RWPE1 (cell line): ENCODE measurements at regions not wholly inside any gene's neighbourhood (a gene's known extent, or its start where the extent isn't known, plus 50 kb on each side); places are given as distances from the start of the nearest gene placed in this dataset.
A peak's percentile ranks its signal among the peaks of the same experiment; 100 is the strongest.

Experiments used
- CTCF ChIA-PET: fragments of 350-600 bp; sonication (Branson Sonifier 250); formaldehyde crosslinking; extraction: SDS; loops from one replicate; lab custom pipeline; 2021; lab: Yijun Ruan, JAX
- POLR2A ChIA-PET: fragments of 400-600 bp; formaldehyde crosslinking; extraction: SDS; loops from one replicate; lab custom pipeline; 2020; ENCODE audit warnings: antibody characterized with exemption; ENCODE audit not compliant: low non-redundant PET; lab: Yijun Ruan, JAX
- DNase-seq: peaks from one replicate; pipeline ENCODE4 v3.0.0; 2012; ENCODE audit warnings: low spot score
- H3K27ac ChIP-seq: fragments of 450-650 bp; 2 replicates; pipeline ENCODE4 v1.5.1; 2017
- TF ChIP-seq, protein P1 (sequence below): fragments of 450-650 bp; conservative IDR thresholded peaks from 2 replicates; pipeline ENCODE4 v1.5.1; 2017; ENCODE audit warnings: low read depth, mild to moderate bottlenecking

DNA sequence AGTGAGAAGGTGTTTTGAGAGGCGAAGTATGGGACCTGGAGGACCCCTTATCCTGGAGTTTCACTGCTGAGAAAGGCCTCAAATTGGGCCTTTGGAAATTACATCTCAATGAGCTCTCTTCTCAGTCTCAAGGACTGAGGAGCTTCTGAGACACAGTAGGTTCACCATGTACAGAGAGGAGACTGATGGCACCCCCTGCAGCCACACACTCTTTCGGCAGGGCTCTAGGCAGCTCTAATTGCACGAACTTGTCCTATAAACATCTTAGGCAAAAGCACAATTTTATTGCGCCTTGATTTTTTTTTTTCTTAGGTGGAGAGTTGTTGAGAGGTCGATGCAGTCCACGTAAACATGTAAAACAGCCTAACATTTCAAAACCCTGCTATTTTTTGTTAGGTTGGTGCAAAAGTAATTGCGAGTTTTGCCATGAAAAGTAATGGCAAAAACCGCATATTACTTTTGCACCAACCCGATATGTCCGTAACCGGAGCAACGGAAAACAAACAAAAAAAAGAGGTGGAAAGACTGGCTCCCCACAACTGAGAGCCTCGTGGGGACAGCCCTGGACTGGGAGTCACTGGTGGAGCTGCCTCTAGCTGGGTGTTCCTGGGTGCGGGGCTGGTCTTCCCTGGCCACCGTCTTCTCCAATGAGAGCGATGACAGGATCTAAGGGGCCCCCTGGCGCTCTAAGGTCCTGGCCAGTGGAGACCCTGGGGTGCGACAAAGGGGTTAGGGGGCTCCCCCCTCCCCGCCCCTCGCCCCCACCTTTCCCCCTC lies 84.0 kb upstream of the EYA2 start:
- DNase-seq = no peak
- no peak overlapping the region for H3K27ac ChIP-seq
- ChIA-PET POLR2A (no interaction called here), CTCF (interaction anchor here (0.6 to 1.1 kb wide), 3 partner anchors 44 to 866 kb away, joined by 3 to 5 read pairs (median 3); no protein-coding TSS in a partner anchor)
- TF ChIP-seq, protein P1, sequence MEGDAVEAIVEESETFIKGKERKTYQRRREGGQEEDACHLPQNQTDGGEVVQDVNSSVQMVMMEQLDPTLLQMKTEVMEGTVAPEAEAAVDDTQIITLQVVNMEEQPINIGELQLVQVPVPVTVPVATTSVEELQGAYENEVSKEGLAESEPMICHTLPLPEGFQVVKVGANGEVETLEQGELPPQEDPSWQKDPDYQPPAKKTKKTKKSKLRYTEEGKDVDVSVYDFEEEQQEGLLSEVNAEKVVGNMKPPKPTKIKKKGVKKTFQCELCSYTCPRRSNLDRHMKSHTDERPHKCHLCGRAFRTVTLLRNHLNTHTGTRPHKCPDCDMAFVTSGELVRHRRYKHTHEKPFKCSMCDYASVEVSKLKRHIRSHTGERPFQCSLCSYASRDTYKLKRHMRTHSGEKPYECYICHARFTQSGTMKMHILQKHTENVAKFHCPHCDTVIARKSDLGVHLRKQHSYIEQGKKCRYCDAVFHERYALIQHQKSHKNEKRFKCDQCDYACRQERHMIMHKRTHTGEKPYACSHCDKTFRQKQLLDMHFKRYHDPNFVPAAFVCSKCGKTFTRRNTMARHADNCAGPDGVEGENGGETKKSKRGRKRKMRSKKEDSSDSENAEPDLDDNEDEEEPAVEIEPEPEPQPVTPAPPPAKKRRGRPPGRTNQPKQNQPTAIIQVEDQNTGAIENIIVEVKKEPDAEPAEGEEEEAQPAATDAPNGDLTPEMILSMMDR = no peak

DNA sequence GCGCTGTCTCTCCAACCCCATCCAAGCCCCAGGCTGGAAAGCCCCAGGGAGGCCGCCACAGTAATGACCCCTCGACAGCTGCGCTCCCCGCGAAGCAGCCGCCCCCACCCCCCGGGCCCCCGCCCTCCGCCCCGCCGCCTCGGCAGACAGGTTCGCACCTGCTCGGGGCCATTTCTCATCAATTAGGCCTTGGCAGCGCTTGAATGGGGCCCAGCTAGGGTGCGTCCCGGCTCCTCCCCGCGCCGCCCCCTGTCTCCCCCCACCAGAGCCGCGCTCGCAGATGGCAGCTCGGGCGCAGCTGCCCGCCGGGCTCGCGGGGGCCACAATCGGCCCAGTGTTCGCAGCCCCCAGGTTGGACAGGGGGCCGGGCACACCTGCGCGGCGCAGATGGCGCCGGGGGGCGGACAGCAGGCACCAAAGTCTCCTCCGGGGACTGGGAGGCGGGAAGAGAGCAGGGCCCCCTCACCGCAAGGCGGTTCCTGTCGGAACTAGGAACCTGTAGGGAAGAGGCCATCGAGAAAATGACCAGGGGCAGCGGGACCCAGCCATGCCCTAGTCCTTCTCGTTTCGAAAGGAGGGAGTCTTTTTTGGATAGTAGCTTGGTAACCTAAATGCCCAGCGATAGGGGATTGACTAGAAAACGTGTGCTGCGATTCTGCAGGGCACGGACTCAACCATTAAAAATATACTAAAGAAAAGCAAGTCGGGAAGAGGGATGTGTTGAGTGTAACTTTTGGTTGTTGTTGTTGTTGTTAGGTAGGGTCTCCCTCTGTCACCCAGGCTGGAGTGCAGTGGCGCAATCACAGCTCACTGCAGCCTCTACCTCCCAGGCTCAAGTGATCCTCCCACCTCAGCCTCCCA lies 83.2 kb upstream of the EYA2 start:
- TF ChIP-seq, protein P1 = no peak
- POLR2A ChIA-PET = no interaction called here
- no peak overlapping the region for H3K27ac ChIP-seq
- DNase-seq = no peak
- CTCF ChIA-PET = interaction anchor here (0.5 to 0.8 kb wide), 4 partner anchors 55 to 573 kb away, joined by 3 to 4 read pairs (median 3); no protein-coding TSS in a partner anchor

DNA sequence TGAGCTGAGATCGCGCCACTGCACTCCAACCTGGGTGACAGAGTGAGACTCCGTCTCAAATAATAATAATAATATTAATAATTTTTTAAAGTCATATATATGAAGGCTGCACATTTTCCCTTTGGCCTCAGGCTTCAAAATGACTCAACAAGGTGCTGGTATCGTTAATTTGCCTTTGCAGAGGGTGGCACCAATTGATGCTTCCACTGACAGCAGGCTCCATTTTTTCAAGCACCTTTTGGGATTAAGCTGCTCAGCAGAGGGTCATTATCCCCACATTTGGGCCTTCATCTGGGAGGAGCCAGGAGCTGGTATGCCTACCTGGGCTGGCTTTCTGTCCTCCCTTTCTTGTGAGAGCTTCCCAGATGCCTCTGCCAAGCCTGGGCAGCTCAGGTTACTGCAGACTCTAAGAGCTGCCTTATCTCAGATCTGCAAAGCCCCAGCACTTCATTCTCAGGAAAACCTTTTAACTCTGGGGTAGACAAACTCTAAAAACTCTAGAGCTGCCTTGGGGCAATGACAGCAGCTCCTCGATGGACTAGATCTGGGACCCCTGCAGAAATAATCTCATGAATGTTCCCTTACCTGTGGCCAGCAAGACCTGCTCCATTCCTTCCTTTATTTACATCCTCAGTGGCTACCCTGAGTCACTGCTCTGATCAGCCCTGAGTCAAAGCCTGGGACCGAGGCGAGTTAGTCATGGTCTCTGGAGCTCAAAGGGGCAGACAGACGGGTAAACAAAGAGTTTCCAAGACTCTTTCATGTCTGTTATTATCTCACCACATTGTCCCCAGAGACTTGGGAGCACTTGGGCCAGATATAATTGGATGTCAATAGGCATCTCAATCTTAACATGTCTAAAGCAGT lies 80.0 kb upstream of the EYA2 start:
- peak; percentile 97 for DNase-seq
- TF ChIP-seq, protein P1 = no peak
- no peak overlapping the region for H3K27ac ChIP-seq
- CTCF ChIA-PET = interaction anchor here (0.6 to 1.0 kb wide), 5 partner anchors 57 to 329 kb away, joined by 3 to 6 read pairs (median 3); no protein-coding TSS in a partner anchor
- POLR2A ChIA-PET = no interaction called here

DNA sequence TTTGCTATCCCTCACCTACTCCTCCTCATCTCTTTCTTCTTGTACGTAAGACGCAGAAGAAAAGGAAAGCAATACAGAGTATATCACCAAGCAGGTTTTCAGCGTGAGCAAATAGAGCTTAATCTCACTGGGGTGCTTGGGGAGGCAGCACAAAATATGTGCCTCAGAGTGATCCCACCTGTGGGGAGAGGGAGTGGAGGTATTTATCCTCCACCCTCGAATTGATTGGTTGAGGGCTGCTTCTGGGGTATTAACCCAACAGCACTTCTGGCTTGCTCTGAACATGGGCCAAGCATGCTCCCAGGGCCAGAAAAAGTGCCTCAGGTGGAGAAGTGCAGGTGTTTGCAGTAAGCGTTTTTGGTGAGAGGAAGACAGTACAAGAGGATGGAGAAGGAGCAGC lies 78.5 kb upstream of the EYA2 start:
- CTCF ChIA-PET = interaction anchor here (0.5 kb wide), 1 partner anchor 563 kb away, joined by 3 read pairs; no protein-coding TSS in a partner anchor
- DNase-seq = no peak

DNA sequence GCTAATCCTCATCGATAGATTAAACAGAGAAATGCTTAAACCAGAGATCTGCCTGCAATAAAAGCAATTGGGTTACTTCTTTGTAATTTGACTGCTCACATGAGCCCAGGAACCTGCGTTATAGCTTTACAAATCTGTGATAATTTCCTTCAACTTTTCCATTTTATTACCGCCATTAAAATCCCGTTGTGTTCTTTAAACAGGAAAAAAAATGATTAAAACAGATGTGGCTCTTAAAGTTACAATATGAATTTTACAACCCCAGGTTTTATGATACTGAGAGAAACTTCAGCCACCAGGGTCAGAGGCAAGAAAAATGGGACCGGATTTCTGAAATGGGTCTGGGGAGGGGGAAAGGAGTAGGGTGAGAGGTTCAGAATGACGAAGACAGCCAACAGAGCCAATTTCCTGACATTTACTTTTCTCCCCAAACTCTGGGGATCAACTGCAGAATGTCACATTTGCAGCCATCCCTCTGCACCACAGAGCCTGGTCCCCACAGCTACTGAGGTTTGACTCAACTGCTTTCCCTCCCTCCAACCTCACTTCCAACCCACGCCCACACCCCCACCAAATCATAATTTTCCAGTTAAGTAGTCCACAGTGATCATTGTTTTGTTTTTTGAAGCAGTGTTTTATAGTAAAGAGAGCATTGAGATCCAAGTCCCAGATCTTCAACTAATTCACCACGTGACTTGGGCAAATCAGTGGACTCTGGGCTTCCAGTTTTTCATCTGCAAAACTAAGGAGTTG lies 77.6 kb upstream of the EYA2 start:
- no peak overlapping the region for H3K27ac ChIP-seq
- ChIA-PET CTCF (interaction anchor here (0.8 kb wide), 1 partner anchor 150 kb away, joined by 4 read pairs; no protein-coding TSS in a partner anchor), POLR2A (no interaction called here)
- DNase-seq = no peak
- TF ChIP-seq, protein P1 = no peak

More for the DNA sequence above, 78.5 kb upstream of the EYA2 start:
- POLR2A ChIA-PET = no interaction called here
- no peak overlapping the region for H3K27ac ChIP-seq
- TF ChIP-seq, protein P1 = no peak
